ENCODE measurements at regions not wholly inside any gene's neighbourhood (a gene's known extent, or its start where the extent isn't known, plus 50 kb on each side); places are given as distances from the start of the nearest gene placed in this dataset.

DNA sequence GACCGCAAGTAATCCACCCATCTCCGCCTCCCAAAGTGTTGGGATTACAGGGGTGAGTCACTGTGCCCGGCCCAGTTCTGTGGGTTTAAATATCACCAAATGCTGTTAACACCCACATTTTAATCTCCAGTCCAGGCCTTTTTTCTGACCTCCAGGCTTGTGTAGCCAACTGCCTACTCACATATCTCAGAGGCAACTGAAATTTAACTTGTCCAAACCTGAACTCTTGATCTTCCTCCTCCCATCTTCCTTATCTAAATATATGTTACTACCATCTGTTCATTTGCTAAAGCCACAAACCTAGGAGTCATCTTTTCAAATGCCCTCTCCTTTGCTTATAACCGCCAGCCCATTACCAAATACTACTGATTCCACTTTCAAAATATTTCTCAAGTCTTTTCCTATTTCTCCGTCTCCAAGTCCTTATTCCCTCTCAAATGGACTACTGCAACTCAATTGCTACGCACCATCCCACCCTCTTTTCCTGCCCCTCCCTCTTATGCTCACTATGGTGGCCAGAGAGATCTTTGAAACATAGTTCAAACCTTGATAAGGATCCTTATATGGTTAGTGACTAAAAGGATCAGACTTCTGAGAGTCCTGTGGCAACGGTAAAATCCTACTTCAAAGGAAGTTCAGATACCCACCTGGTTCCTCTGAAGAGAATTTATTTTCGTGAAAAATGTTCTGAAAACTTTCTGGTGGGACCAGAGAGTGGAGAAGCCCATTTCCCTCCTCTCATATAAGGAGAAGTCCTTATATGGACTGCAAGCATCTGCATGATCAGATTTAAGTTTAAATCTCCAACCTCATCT is 78.5 kb upstream of the CDC42BPA start:
- H3K9me3 ChIP-seq = no peaks in the 10 kb centered on the region
- H3F3A ChIP-seq (replicated peaks; ENCODE audit: insufficient read depth) = no peaks in the 10 kb centered on the region
- WGBS (ENCODE audit: low lambda C conversion rate) = 71% methylated on average over 8 of the region's 8 CpGs
- no peaks in the 10 kb centered on the region for H3K27me3 ChIP-seq (ENCODE audit: insufficient read depth)
- no peak overlapping the region for H3K4me2 ChIP-seq
- H3K9me2 ChIP-seq = no peaks in the 10 kb centered on the region
- no peaks in the 10 kb centered on the region for H3K36me3 ChIP-seq (replicated peaks in 1 of 2; ENCODE audit: control insufficient read depth in 1 of 2, insufficient read depth in 2 of 2, low read length in 1 of 2)
- H3K79me2 ChIP-seq (ENCODE audit: insufficient read depth) = no peaks in the 10 kb centered on the region
- DNase-seq = no peak
- no peak for TF ChIP-seq GABPA (IDR thresholded peaks at IDR 0.05; ENCODE audit: low read depth)
- TF ChIP-seq YY1 (IDR thresholded peaks at IDR 0.05; ENCODE audit: low read depth) = no peak
- no peak overlapping the region for H2AFZ ChIP-seq (ENCODE audit: low read depth)
- no peaks in the 10 kb centered on the region for H3K4me1 ChIP-seq (ENCODE audit: control insufficient read depth in 1 of 2, insufficient read depth in 2 of 2, low read depth in 1 of 2, low read length in 1 of 2)
- no peak overlapping the region for H3K27ac ChIP-seq (ENCODE audit: low read depth in 2 of 2, low read length in 1 of 2)
- POLR2A ChIA-PET = no interaction called here
- H3K4me3 ChIP-seq (ENCODE audit: low read depth in 2 of 2, low read length in 1 of 2) = no peak overlapping the region
- no peak overlapping the region for H3K9ac ChIP-seq
- CTCF ChIA-PET = interaction anchor here (0.8 kb wide), 1 partner anchor 20 kb away, joined by 4 read pairs; no protein-coding TSS in a partner anchor
- no peaks in the 10 kb centered on the region for H4K20me1 ChIP-seq (ENCODE audit: insufficient read depth)

DNA sequence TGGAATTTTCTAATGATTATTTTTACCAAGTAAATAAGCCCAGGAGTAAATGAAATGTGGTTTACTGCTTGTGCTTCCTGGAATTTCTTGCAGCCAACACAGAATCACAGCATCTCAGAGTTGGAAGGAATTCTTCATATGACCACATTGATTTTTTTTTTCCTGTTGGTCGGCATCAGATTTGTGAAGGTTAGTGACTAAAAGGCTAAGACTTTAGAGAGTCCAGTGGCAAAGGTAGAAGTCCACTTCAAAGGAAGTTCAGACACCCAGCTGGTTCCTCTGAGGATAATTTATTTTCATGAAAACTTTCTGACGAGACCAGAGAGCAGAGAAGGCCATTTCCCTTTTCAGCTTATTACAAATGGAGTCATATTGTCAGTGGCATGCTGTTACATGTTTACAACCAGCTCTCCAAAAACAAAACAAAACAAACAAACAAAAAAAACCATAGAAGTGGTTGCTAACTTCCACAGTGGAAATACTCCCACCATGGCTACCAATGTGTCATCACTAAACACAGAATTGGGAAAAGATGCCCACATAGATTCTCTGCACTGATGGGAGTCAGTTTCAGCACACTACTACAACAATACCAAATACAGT is 77.2 kb upstream of the CDC42BPA start:
- no peak overlapping the region for H2AFZ ChIP-seq (ENCODE audit: low read depth)
- no peaks in the 10 kb centered on the region for H3F3A ChIP-seq (replicated peaks; ENCODE audit: insufficient read depth)
- H3K27me3 ChIP-seq (ENCODE audit: insufficient read depth) = no peaks in the 10 kb centered on the region
- WGBS (ENCODE audit: low lambda C conversion rate) = 76% methylated on average over 2 of the region's 2 CpGs
- H3K4me1 ChIP-seq (ENCODE audit: control insufficient read depth in 1 of 2, insufficient read depth in 2 of 2, low read depth in 1 of 2, low read length in 1 of 2) = no peaks in the 10 kb centered on the region
- no peaks in the 10 kb centered on the region for H3K36me3 ChIP-seq (replicated peaks in 1 of 2; ENCODE audit: control insufficient read depth in 1 of 2, insufficient read depth in 2 of 2, low read length in 1 of 2)
- no peak overlapping the region for H3K9ac ChIP-seq
- H4K20me1 ChIP-seq (ENCODE audit: insufficient read depth) = no peaks in the 10 kb centered on the region
- POLR2A ChIA-PET = no interaction called here
- no peak for TF ChIP-seq TAF1 (IDR thresholded peaks at IDR 0.05; ENCODE audit: borderline replicate concordance, low read depth, low read length)
- H3K9me2 ChIP-seq = no peaks in the 10 kb centered on the region
- CTCF ChIA-PET = interaction anchor here (0.8 kb wide), 1 partner anchor 21 kb away, joined by 4 read pairs; no protein-coding TSS in a partner anchor
- H3K27ac ChIP-seq (ENCODE audit: low read depth in 2 of 2, low read length in 1 of 2) = no peak overlapping the region
- no peak overlapping the region for H3K4me2 ChIP-seq
- H3K79me2 ChIP-seq (ENCODE audit: insufficient read depth) = no peaks in the 10 kb centered on the region
- H3K9me3 ChIP-seq = no peaks in the 10 kb centered on the region
- no peak for DNase-seq
- no peak overlapping the region for H3K4me3 ChIP-seq (ENCODE audit: low read depth in 2 of 2, low read length in 1 of 2)

DNA sequence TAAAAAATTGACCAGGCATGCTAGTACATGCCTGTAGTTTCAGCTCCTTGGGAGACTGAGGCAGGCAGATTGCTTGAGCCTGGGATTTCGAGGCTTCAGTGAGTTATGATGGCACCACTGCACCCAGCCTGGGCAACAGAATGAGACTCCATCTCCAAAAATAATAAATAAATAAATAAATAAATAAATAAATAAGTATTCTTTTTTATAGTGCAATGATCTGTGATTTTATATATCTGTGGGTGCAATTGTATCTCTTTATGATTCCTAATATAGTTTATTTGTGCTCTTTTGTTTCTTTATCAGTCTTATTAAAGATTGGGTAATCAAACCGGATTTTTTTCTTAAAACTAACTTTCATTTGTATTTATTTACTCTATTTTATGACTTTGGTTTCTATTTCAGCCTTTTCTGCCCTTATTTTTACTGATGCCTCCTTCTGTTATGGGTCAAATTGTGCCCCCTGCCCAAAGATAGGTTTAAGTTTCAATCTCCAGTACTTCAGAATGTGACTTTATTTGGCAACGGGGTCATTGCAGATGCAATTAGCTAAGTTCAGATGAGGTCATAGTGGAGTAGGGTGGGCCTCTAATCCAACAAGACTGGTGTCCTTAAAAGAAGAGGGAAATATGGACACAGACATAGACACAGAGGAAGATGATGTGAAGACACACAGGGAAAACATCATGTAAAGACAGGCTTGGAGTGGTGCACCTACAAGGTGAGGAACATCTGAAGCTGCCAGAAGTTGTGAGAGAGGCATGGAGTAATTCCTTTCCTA is 74.9 kb upstream of the CDC42BPA start:
- H3K9me2 ChIP-seq = no peaks in the 10 kb centered on the region
- no peak overlapping the region for H3K4me2 ChIP-seq
- no peaks in the 10 kb centered on the region for H3K27me3 ChIP-seq (ENCODE audit: insufficient read depth)
- WGBS (ENCODE audit: low lambda C conversion rate) = 43% methylated on average over 3 of the region's 3 CpGs
- no peaks in the 10 kb centered on the region for H3K9me3 ChIP-seq
- no peaks in the 10 kb centered on the region for H3K79me2 ChIP-seq (ENCODE audit: insufficient read depth)
- H3F3A ChIP-seq (replicated peaks; ENCODE audit: insufficient read depth) = no peaks in the 10 kb centered on the region
- POLR2A ChIA-PET = no interaction called here
- no peak overlapping the region for H3K9ac ChIP-seq
- no peak overlapping the region for H2AFZ ChIP-seq (ENCODE audit: low read depth)
- H3K27ac ChIP-seq (ENCODE audit: low read depth in 2 of 2, low read length in 1 of 2) = no peak overlapping the region
- no peak overlapping the region for H3K4me3 ChIP-seq (ENCODE audit: low read depth in 2 of 2, low read length in 1 of 2)
- no peaks in the 10 kb centered on the region for H3K36me3 ChIP-seq (replicated peaks in 1 of 2; ENCODE audit: control insufficient read depth in 1 of 2, insufficient read depth in 2 of 2, low read length in 1 of 2)
- CTCF ChIA-PET = no interaction called here
- H3K4me1 ChIP-seq (ENCODE audit: control insufficient read depth in 1 of 2, insufficient read depth in 2 of 2, low read depth in 1 of 2, low read length in 1 of 2) = no peaks in the 10 kb centered on the region
- no peaks in the 10 kb centered on the region for H4K20me1 ChIP-seq (ENCODE audit: insufficient read depth)
- DNase-seq = no peak
- TF ChIP-seq RAD21 (IDR thresholded peaks at IDR 0.05; ENCODE audit: low read length) (no peak), NRF1 (IDR thresholded peaks at IDR 0.05; ENCODE audit: low read depth, low read length) (no peak), NFIC (IDR thresholded peaks at IDR 0.05; ENCODE audit: borderline replicate concordance) (no peak), FOXJ3 (CRISPR knock-in tag; IDR thresholded peaks at IDR 0.05) (no peak), RFX5 (IDR thresholded peaks at IDR 0.05; ENCODE audit: low read length) (no peak), RCOR1 (IDR thresholded peaks at IDR 0.05; ENCODE audit: low read length) (no peak), RXRA (IDR thresholded peaks at IDR 0.05; ENCODE audit: borderline replicate concordance, low read depth) (no peak), JUND (IDR thresholded peaks at IDR 0.05) (no peak), MEF2A (IDR thresholded peaks at IDR 0.05; ENCODE audit: borderline replicate concordance, low read depth) (no peak), YY1 (IDR thresholded peaks at IDR 0.05; ENCODE audit: low read depth) (no peak), SMC3 (IDR thresholded peaks at IDR 0.05; ENCODE audit: low read depth, low read length) (no peak), TCF12 (IDR thresholded peaks at IDR 0.05) (no peak)
- TF ChIP-seq, protein P1, sequence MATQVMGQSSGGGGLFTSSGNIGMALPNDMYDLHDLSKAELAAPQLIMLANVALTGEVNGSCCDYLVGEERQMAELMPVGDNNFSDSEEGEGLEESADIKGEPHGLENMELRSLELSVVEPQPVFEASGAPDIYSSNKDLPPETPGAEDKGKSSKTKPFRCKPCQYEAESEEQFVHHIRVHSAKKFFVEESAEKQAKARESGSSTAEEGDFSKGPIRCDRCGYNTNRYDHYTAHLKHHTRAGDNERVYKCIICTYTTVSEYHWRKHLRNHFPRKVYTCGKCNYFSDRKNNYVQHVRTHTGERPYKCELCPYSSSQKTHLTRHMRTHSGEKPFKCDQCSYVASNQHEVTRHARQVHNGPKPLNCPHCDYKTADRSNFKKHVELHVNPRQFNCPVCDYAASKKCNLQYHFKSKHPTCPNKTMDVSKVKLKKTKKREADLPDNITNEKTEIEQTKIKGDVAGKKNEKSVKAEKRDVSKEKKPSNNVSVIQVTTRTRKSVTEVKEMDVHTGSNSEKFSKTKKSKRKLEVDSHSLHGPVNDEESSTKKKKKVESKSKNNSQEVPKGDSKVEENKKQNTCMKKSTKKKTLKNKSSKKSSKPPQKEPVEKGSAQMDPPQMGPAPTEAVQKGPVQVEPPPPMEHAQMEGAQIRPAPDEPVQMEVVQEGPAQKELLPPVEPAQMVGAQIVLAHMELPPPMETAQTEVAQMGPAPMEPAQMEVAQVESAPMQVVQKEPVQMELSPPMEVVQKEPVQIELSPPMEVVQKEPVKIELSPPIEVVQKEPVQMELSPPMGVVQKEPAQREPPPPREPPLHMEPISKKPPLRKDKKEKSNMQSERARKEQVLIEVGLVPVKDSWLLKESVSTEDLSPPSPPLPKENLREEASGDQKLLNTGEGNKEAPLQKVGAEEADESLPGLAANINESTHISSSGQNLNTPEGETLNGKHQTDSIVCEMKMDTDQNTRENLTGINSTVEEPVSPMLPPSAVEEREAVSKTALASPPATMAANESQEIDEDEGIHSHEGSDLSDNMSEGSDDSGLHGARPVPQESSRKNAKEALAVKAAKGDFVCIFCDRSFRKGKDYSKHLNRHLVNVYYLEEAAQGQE (IDR thresholded peaks at IDR 0.05; ENCODE audit: low read depth, low read length) = no peak
- TF ChIP-seq, protein P2, sequence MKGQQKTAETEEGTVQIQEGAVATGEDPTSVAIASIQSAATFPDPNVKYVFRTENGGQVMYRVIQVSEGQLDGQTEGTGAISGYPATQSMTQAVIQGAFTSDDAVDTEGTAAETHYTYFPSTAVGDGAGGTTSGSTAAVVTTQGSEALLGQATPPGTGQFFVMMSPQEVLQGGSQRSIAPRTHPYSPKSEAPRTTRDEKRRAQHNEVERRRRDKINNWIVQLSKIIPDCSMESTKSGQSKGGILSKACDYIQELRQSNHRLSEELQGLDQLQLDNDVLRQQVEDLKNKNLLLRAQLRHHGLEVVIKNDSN (IDR thresholded peaks at IDR 0.05; ENCODE audit: borderline replicate concordance, low read depth) = no peak
